GM12891 (cell line): ENCODE measurements at regions not wholly inside any gene's neighbourhood (a gene's known extent, or its start where the extent isn't known, plus 50 kb on each side); places are given as distances from the start of the nearest gene placed in this dataset.

ENCODE experiments used
- PAX5 ChIP-seq: IDR thresholded peaks from 2 replicates; pipeline ENCODE4 v1.6.1; 2011; ENCODE audit warnings: low read length, moderate library complexity, mild to moderate bottlenecking; ENCODE audit not compliant: insufficient read depth, severe bottlenecking
- POLR2A ChIP-seq: IDR thresholded peaks from 2 replicates; pipeline ENCODE4 v1.6.1; 2011; ENCODE audit warnings: low read depth, low read length, control low read depth
- POLR2AphosphoS5 ChIP-seq: IDR thresholded peaks from 2 replicates; pipeline ENCODE4 v1.6.1; 2011; ENCODE audit warnings: low read depth, low read length, control low read depth
- SPI1 ChIP-seq: IDR thresholded peaks from 2 replicates; pipeline ENCODE4 v1.6.1; 2011; ENCODE audit warnings: low read depth, low read length, control low read depth
- TAF1 ChIP-seq: IDR thresholded peaks from 2 replicates; pipeline ENCODE4 v1.6.1; 2011; ENCODE audit warnings: low read depth, low read length, control low read depth

DNA sequence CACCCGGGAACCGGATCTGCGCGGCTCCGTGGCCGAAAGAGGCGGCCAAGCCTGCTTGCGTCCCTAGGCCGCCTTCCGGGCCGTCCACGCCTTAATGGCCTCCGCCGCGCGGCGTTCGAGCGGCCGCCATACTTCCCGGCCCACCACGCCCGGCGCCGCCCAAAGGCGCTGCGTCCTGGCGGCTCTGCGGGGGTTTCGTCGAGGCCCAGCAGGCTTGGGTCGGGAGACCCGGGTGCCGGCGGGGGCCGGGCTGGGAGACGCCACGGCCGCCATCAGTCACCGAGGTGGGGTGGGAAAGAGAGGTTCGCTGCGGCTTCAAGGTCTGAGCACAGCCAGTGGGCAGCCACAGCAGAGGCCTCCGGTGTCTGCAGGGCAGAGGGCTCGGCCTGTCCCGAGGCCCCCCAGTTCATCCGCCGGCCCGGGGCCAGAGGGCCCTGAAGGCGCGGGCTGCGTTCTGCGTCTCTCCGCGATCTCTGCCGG lies 545.8 kb upstream of the CDH10 start:
- TF ChIP-seq POLR2A (no peak), POLR2AphosphoS5 (no peak), TAF1 (no peak), PAX5 (no peak), SPI1 (no peak)
